Renal pelvis (tissue), 1 donor: ENCODE measurements at regions not wholly inside any gene's neighbourhood (a gene's known extent, or its start where the extent isn't known, plus 50 kb on each side); places are given as distances from the start of the nearest gene placed in this dataset.
A peak's percentile ranks its signal among the peaks of the same experiment; 100 is the strongest.

Source experiments
- DNase-seq: peaks from one replicate; pipeline ENCODE4 v3.0.0-alpha.2; 2013

DNA sequence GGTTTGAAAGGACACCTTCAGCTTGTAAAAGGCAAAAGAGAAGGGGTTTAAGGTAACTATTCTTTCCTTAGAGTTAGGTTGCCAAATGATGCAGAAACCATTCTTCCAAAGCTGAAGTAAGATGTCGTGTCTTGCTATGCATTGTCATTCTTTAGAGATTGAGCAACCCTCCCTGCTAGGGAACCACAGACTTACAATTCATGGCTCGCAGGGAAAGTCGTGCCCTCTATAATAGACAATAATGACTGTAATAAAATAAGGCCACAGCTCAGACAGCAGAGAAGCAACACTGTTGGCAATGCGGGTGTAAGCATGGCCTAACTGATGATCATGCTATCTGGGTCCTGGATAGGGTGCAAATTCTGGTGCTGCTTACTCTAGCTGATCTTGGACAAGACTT, 129.6 kb upstream of the CDH13 start:
- DNase-seq, result no peak

GRCh38 chr16:82488460-82488859, 138.3 kb upstream of the CDH13 start:
- no peak for DNase-seq

- DNase-seq, result no peak
Measured at GRCh38 chr16:82481455-82481854, 145.3 kb upstream of the CDH13 start.

- no peak for DNase-seq
Measured at GRCh38 chr16:82476786-82477185, 150.0 kb upstream of the CDH13 start.

- peak; percentile 53 for DNase-seq
Measured at GRCh38 chr16:82470620-82471152, 156.1 kb upstream of the CDH13 start.

DNA sequence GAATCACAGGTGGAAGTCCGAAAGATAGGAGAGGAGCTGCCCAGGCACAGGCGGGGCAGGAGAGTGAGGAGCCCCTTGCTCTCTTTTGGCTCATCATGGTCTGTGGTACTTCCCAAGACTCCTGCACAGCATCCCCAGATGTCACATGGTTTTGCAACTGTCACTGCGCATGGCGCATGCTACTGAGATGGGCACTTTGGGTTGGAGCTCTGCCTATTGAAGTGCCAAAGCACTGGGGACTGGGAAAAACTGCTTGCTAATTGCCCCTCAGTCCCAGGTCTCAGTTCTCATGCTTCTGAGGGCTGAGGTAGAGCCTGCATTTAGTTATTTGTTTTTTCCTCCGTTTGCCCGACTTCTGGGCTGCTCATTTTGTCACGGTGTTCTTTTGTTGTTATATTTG, 156.8 kb upstream of the CDH13 start:
- no peak for DNase-seq

DNA sequence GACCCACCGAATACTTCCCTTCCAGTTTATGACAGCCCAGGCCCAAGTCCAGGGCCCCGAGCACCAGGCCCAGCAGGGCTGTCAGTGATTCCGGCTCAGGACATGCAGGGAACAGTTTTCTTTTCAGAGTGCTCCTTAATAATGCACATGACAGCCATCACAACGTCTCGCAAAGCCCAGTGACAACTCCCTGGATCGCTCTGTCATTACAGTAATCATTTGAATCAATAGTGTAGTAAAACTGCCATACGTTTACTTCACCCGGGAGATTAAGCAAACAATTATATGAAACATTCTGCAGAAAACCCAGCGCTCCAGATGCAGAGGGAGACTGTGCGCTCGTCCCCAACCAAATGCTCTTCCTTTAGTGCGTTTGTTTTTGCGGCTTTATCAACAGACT, 162.6 kb upstream of the CDH13 start:
- DNase-seq, result no peak

DNA sequence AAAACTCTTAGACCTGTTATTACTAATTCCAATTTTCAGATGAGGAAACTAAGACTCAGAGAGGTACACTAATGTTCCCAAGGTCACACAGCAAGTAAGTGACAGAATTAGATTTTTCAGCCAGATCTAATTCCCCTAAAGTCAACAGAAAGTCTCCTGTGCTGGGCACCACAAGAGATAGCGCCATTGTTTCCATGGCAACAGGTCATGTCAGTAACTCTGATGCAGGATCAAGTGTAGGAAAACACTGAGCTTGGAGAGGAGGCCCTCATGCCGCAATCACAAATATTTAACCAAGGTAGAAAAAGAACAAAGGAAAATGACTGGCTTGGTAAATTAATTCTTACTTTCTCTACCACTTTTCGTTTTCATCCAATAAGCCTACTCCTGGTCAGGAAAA, 166.0 kb upstream of the CDH13 start:
- DNase-seq, result no peak

- DNase-seq, result no peak
Measured at GRCh38 chr16:82459580-82460256, 167.1 kb upstream of the CDH13 start.

GRCh38 chr16:82456683-82457082, 170.1 kb upstream of the CDH13 start:
- DNase-seq, result peak; percentile 47

GRCh38 chr16:82454566-82454965, 172.2 kb upstream of the CDH13 start:
- DNase-seq, result no peak

DNA sequence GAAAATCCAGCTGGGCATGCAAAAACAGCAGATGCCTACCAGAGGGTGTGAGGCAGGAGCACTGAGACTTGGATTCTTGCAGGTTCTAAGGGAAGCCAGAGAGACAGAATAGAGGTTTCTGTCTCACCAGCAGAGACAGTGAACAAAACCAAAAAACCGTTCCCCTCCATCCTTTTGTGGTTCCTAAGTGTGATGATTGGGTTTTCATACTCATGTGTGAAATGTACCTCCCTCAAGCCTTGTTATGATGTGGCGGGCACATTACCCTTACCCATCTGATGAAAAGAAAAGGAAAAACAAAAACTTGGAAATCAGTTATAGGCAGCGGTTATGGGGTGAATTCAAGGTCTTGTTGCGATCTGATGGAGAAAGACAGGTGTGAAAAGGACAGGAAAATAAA, 172.6 kb upstream of the CDH13 start:
- no peak for DNase-seq

GRCh38 chr16:82452004-82452756, 174.6 kb upstream of the CDH13 start:
- peak; percentile 37 for DNase-seq

GRCh38 chr16:82451449-82451848, 175.3 kb upstream of the CDH13 start:
- DNase-seq, result no peak

DNA sequence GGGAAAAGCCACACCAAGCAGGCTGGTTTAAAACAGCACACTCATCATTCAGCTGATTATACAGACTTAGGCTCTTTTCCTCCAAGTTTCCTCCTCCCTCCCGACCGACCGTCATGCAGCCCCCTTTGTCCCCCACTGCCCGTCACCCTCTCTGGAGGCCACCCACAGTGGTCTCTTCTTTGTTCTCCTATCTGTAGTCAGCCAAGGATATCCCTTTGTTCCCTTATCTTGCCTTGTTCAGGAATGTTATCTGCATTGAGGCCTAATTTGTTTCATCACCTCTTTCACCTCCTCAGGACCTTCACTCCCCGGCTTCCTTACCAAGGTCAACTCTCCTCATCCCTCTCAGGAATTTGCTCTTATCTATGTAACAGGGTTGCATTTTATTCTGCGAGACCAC, 186.4 kb upstream of the CDH13 start:
- DNase-seq, result no peak

DNA sequence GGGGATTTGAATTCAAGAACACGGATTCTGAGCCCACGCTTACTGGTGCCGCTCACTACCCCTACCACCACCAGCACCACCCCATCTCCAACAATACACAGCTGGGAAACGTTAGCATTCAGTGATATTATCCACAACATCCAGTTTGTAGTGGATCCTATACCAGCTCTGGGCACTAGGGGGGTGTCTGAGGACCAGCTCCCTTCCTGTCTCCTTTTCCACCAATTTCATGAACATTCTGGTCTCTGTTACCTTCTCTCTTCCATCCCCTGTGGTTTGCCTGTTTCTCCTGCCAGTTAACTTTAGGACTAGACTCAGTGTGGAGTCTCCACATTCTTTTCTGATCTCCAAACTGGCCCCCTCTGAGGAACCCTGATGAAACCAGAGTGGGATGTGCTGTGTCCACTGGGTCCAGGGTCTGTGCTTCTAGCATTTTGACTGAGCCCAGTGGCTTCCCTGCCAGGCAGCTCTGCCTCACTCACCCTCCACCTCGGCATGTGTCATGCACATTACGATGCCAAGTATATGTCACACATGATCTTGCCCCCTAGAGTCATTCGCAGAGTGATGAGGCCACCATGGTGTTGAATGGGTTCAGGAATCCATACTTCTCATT, 187.0 kb upstream of the CDH13 start:
- DNase-seq, result no peak

GRCh38 chr16:82433042-82433441, 193.7 kb upstream of the CDH13 start:
- no peak for DNase-seq

DNA sequence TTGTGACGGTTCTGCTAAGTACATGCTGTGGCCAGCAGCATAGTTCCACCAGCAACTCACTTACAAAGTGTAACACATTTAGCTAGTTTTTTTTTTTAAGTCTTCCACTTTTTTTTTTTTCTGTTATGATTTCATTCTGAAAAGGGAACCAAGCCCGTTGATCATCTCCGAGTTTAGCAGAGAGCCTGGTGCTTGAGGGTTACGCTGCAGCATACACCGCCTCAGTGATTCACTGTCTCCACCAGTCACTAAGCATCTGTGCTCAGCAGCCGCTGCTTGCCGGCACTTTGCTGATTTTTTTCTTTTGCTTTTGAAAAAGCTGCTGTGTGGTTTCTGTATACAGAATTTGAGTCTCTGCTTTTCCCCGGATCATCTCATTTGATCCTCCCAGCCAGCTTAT, 194.5 kb upstream of the CDH13 start:
- DNase-seq, result no peak

DNA sequence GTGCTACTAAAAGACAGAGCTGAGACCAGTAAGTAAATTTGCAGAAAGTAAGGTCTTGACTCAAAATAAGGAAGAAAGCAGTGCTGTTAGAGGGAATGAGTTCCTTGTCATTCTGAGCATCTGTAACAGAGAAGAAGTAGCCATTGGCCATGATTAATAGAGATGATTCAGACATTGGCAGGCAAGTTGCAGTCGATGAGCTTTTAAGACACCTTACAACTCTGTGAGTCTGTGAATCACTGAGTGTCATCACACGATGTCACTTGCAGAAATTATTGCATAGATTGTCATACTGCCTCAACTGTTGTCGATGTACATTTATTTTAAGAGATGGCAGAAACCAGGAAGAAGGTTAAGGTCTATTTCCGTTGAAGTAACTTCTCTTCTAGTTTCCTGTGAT, 201.1 kb upstream of the CDH13 start:
- DNase-seq, result no peak

GRCh38 chr16:82421851-82422250, 204.9 kb upstream of the CDH13 start:
- no peak for DNase-seq

- no peak for DNase-seq
Measured at GRCh38 chr16:82419332-82419731, 207.4 kb upstream of the CDH13 start.

DNA sequence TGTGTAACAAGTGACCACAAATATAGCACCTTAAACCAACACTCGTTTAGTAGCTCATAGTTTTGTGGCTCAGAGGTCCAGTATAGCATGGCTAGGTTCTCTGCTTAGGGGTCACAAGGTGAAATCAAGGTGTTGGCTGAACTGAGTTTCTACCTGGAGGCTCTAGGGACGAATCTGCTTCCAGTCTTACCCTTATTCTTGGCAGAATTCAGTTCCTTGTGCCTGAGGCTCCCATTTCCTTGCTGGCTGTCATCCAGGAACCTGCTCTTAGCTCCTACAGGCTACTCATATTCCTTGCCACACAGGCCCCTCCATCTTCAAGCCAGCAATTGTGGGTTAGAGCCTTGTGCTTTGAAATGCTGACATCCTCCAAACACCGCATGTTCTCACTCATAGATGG, 212.3 kb upstream of the CDH13 start:
- DNase-seq, result no peak

DNA sequence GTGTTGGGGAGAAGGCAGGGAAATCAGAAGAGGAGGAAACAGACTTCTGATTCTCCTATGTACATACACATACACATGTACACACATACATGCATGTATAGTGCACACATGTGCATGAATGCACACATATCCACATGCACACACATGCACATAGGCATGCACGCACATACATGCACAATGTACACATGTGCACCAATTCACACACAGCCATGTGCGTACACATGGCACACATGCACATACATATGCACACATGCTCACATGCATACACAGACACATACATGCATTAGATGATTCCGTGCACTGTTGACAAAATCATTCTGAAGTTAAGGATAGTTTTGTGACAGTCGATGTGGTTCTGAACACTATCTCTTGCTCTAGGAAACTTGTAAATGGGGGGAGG, 214.0 kb upstream of the CDH13 start:
- DNase-seq, result no peak
